OCI-LY1 (cell line): ENCODE measurements at regions not wholly inside any gene's neighbourhood (a gene's known extent, or its start where the extent isn't known, plus 50 kb on each side); places are given as distances from the start of the nearest gene placed in this dataset.

ENCODE experiments used
- EZH2 ChIP-seq: fragments of 200-600 bp; sonication (generic), shearing (Covaris generic); IDR thresholded peaks from 2 replicates; pipeline ENCODE4 v1.8.0; 2017; ENCODE audit warnings: borderline replicate concordance, mixed run types, mild to moderate bottlenecking, antibody characterized with exemption, low read length, moderate library complexity, mixed read lengths
- TF ChIP-seq, protein P1 (sequence below): fragments of 200-600 bp; sonication (generic), shearing (Covaris generic); IDR thresholded peaks from 2 replicates; pipeline ENCODE4 v1.5.1; 2017; ENCODE audit warnings: mild to moderate bottlenecking, antibody characterized with exemption, low read length, moderate library complexity, mixed read lengths

DNA sequence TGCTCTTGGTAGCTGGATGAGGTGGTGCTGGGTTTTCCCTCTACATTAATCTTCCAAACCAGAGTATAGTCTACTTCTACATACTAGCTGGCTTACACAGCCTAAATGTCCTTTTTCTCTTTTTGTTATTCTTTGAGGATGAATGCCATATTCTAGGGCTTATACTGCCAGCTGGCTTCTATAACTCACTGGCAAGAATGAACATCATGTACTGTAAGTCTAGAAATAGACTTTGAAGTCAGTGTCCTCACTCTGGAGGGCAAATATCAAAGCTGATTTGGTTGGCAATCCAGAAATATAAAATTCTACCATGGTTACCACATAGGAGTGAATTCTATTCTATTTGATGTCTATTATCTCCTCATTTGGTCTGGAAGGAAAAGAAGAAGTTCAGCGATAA lies 251.7 kb upstream of the TYRP1 start:
- TF ChIP-seq, protein P1, sequence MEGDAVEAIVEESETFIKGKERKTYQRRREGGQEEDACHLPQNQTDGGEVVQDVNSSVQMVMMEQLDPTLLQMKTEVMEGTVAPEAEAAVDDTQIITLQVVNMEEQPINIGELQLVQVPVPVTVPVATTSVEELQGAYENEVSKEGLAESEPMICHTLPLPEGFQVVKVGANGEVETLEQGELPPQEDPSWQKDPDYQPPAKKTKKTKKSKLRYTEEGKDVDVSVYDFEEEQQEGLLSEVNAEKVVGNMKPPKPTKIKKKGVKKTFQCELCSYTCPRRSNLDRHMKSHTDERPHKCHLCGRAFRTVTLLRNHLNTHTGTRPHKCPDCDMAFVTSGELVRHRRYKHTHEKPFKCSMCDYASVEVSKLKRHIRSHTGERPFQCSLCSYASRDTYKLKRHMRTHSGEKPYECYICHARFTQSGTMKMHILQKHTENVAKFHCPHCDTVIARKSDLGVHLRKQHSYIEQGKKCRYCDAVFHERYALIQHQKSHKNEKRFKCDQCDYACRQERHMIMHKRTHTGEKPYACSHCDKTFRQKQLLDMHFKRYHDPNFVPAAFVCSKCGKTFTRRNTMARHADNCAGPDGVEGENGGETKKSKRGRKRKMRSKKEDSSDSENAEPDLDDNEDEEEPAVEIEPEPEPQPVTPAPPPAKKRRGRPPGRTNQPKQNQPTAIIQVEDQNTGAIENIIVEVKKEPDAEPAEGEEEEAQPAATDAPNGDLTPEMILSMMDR = no peak
- TF ChIP-seq EZH2 = no peak
